Stimulated activated CD8-positive, alpha-beta memory T cell treated with anti-CD3 and anti-CD28 coated beads, Interleukin-4, amount 100 ng/mL, for 4 hours (primary cell): ENCODE measurements at regions not wholly inside any gene's neighbourhood (a gene's known extent, or its start where the extent isn't known, plus 50 kb on each side); places are given as distances from the start of the nearest gene placed in this dataset.

ENCODE experiments used
- DNase-seq, 2 donors: peaks; one replicate each; pipeline ENCODE4 v3.0.0-alpha.2; 2020; ENCODE audit warnings: low read depth in 2 of 2, low spot score in 1 of 2

GRCh38 chr9:71210326-71210725 lies 88.9 kb upstream of the TRPM3 start:
- DNase-seq: no peak

DNA sequence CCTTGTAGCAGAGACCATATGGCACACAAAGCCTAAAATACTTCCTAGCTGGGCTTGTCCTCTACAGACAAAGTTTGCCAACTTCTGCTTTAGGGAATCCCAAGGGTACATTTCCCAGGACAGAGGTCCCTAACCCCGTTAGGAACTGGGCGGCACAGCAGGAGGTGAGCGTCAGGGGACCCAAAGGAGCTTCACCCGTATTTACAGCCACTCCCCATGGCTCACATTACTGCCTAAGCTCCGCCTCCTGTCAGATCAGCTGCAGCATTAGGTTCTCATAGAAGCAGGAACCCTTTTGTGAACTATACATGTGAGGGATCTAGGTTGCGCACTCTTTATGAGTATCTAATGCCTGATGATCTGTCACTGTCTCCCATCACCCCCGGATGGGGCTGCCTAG lies 88.5 kb upstream of the TRPM3 start:
- no peak for DNase-seq

DNA sequence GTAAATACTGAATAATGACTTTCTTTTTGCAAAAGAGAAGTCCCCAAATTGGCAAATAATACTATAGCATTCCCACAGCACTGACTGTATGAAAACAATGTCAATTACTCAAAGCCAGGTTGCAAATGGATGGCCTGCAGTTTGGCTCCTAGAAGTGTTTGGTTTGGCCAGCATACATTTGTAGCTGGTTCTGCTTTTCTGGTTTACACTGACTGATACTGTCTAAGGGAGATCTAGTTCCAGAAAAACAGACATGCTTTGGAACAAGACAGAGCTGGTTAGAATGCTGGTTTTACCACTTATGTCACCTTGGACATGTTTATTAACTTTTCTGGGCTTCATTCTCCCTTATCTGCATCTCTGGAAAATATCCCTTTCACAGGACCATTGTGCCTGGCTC lies 81.5 kb upstream of the TRPM3 start:
- DNase-seq: no peak

- no peak for DNase-seq
Observed at GRCh38 chr9:71191708-71192107, 70.3 kb upstream of the TRPM3 start.

DNA sequence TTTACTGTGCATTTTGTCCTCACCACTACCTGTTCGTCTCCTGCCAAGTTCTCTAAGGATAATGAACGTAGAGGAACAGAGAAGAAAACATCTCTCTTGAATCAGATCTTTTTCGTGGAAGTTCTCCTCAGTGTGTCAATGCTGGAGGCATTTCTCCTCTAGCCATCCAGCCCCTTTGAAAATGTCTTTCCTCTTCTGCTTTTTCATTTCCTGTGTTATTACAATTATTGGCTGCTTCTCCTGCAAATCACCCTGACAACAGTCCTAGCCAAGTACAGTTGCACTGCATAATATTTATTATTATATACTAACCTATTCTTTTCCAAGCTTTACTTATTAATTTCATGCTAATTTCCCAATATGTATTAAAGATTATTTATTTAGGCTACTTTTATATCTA lies 61.8 kb upstream of the TRPM3 start:
- DNase-seq: no peak

GRCh38 chr9:71179183-71179582 lies 57.8 kb upstream of the TRPM3 start:
- DNase-seq: no peak

GRCh38 chr9:71177901-71178300 lies 56.5 kb upstream of the TRPM3 start:
- no peak for DNase-seq

DNA sequence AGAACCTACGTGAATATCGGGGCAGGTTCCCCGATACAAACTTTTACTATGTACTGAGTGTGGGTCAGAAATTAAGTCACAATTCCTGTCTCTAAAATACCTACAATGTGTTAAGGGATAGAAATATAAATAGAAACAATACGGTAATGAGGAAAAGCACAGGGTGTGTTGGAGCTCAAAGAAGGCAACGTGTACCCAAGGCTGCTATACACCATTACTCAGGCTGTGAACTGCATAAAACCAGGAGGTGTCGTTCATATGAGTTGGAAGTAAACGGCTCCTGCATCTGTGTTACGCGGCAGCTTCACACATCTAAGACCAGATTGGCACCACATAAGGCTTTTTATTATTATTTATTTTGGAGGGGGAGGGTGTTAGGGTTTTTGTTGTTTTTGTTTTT lies 50.1 kb upstream of the TRPM3 start:
- DNase-seq: no peak
